Activated CD8-positive, alpha-beta memory T cell treated with anti-CD3 and anti-CD28 coated beads, Interleukin-2, amount 50 U/mL, for 24 hours (primary cell): ENCODE measurements at regions not wholly inside any gene's neighbourhood (a gene's known extent, or its start where the extent isn't known, plus 50 kb on each side); places are given as distances from the start of the nearest gene placed in this dataset.

Experiments used
- DNase-seq: peaks from one replicate; pipeline ENCODE4 v3.0.0-alpha.2; 2020; ENCODE audit errors: extremely low read depth

DNA sequence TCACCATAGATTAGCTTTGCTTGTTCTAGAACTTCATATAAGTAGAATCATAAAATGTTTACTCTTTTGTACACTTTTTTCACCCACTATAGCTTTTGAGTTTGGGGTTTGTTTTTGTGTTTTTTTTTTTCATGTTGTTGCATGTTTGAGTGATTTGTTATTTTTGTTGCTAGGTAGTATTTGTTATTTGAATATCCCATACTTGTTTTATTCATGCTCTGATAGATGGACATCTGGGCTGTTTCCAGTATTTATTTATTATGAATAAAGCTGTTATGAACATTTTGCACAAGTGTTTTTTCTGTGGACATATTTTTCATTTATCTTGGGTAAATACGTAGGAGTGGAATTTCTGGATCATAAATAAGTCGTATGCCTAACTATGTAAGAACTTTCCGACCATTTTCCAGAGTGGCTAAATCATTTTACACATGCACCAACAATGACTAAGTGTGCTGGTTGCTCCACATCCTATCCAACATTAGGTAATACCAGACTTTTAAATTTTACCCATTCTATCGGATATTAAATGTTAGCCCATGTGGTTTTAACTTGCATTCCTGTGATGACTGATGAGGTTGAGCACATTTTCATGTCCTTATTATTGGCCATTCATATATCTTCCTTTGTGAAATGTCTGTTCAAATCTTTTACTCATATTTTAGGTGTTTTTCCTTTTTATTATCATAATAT, 69.1 kb upstream of the NR4A3 start:
- no peak for DNase-seq

DNA sequence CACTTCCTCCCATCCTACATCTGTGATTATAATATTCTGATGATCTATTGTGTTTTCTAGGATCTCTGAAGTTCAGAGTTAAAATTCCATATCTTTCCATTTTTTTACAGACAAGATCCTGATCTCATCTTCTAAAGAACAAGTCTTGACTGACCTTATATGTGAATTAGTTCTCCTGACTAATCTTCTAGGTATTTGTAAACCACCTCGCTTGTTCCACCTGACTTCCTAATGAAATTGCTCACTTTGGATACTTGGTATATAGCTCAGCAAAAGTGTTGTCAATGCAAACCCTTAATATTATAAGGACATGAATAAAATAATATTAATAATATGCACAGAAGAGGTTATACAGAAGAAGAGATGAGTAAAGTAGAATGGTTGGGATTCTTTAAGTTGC, 68.2 kb upstream of the NR4A3 start:
- DNase-seq: no peak

DNA sequence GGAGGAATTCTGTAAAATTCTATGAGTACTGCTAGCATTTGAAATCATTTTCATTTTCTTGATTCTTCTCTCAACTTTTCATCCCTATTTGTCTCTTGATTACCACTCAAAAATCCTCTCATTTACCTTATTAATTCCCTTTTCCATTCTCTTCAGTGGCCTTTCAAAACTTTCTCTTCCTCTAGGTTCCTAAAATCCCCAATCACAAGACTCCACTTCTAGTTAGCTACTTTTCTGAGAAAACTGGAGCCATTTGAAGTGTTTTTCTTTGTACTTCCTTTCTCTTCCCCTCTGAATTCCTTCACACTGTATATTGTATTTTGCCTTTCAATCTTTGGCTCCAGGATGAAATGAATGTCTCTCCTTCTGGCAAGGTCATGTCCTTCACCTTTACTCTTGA, 61.3 kb upstream of the NR4A3 start:
- no peak for DNase-seq

DNA sequence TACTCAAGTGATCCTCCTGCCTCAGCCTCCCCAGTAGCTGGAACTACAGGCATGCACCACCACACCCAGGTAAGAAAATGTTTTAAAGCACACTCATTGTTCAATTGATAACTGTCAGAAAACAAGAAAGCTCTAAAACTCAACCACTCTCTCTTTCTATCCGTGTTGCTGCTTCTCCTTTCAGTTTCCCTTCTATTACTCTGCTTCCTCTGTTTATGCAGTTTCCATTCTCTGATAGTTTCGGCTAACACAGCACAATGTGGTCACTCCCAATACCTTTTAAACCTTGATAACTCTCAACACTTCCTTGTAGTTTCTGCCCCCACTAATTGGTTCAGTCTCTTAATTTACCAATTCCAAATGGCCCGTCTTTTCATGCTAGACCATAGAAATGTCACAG, 59.2 kb upstream of the NR4A3 start:
- DNase-seq: no peak
